COR-L47 (cell line): ENCODE measurements at regions not wholly inside any gene's neighbourhood (a gene's known extent, or its start where the extent isn't known, plus 50 kb on each side); places are given as distances from the start of the nearest gene placed in this dataset.

ENCODE experiments used
- DNase-seq: peaks from one replicate; lab custom pipeline; 2025; lab: John Stamatoyannopoulos, UW

DNA sequence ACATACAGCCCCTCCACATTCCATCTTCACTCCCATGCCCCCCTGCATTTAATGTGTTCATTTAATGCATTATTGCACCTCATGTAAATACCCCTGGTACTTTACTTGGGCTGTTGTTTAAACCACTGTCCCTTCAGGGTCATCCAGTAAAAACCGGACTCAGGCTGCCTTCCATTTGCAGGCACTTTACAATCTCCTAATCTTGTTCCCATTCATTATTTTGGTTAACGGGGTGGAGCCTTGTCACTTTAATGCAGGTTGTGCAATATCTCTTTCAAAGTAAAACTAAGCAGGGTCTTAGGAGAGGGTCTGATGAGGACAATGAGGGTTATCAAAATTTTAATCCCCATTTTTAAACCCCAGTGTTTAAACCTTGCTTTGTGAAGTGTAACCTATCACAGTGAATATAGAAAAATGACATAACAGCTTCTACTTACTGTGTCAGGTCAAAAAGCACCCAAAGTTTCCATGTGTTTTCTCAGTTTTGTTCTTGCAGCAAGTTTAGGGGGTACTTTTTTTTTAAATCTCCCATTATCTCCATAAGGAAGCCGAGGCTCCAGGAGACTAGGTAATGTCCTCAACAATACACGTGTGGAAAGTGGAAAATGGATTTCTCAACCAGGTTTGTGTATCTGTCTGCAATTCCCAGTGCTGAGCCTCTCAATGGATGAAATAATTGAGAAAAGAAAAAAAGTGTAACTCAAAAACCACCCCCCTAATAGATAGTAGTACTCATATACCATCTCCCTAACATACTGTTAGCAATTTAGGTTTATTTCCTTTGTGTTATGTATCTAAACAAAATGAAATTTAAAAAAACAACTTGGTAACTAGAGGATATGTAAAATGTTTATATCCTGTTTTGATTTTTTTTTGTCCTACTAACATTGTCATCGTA lies 54.2 kb upstream of the SPRY4 start:
- DNase-seq, result no peak

DNA sequence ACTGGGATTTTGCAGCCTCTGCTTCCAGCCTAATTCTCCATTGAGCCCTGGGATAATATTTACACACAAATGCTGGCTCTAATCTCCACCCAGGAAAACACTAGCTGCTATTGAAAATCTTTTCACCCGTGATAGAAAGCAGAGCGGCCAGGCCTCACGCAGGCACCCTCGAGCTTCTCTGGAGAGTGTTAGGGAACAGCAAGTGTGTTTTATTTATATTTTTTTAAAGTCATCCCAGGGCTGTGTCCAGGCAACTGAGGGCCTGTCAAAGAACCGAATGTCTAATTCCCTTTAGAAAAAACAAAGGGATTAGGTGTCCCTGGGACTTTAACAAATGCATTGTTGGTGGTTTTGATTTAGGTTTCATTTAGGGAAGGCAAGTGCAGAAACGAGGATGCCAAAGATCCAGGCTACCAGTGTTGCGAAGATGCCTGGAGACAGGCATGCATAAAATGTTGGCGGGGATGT lies 51.2 kb upstream of the SPRY4 start:
- DNase-seq, result no peak
